HUES64 (cell line): ENCODE measurements at regions not wholly inside any gene's neighbourhood (a gene's known extent, or its start where the extent isn't known, plus 50 kb on each side); places are given as distances from the start of the nearest gene placed in this dataset.
"Not testable (repeated sequence)": the region's sequence is repeated elsewhere in the genome, so short reads cannot be mapped to it uniquely, and the experiment has no call there.

Experiments used
- H3K27ac ChIP-seq: 2 replicates; pipeline ENCODE4 v1.7.0; 2013; ENCODE audit warnings: low read depth, low read length, inconsistent platforms
- H3K27me3 ChIP-seq: 2 replicates; pipeline ENCODE4 v1.6.1; 2013; ENCODE audit warnings: mild to moderate bottlenecking, low read length; ENCODE audit not compliant: insufficient read depth
- H3K36me3 ChIP-seq: 2 replicates; pipeline ENCODE4 v1.6.1; 2013; ENCODE audit warnings: mild to moderate bottlenecking, low read length; ENCODE audit not compliant: insufficient read depth
- H3K4me1 ChIP-seq: 2 replicates; pipeline ENCODE4 v1.6.1; 2013; ENCODE audit warnings: mild to moderate bottlenecking, low read length, moderate library complexity; ENCODE audit not compliant: insufficient read depth
- H3K4me3 ChIP-seq: 2 replicates; pipeline ENCODE4 v1.5.1; 2013; ENCODE audit warnings: mild to moderate bottlenecking, low read length, moderate library complexity
- H3K9ac ChIP-seq: 2 replicates; pipeline ENCODE4 v1.6.1; 2013; ENCODE audit warnings: mild to moderate bottlenecking, low read depth, low read length
- H3K9me3 ChIP-seq: 2 replicates; pipeline ENCODE4 v1.6.1; 2013; ENCODE audit warnings: low read depth, low read length; ENCODE audit not compliant: insufficient read depth
- WGBS: fragments of 150-250, 120-280 bp; methylation state at CpG from one replicate; pipeline ENCODE4 v1.1.7; 2013; ENCODE audit warnings: missing lambda C conversion rate; 5-methylcytosine and 5-hydroxymethylcytosine counted together

- H3K9ac ChIP-seq, H3K27me3 ChIP-seq, H3K9me3 ChIP-seq, H3K36me3 ChIP-seq, H3K27ac ChIP-seq, H3K4me1 ChIP-seq, H3K4me3 ChIP-seq: not testable (repeated sequence)
- WGBS = 84% methylated on average over 4 of the region's 4 CpGs
Measured at GRCh38 chr2:149685401-149685800, 97.8 kb upstream of the MMADHC start.

- Histone ChIP-seq H3K27me3 (no peaks in the 10 kb centered on the region), H3K9ac (no peak overlapping the region), H3K9me3 (no peaks in the 10 kb centered on the region), H3K27ac (no peak overlapping the region), H3K4me1 (no peaks in the 10 kb centered on the region), H3K4me3 (no peak overlapping the region), H3K36me3 (no peaks in the 10 kb centered on the region)
- WGBS = 93% methylated on average over 2 of the region's 2 CpGs
Measured at GRCh38 chr2:149679286-149679685, 91.7 kb upstream of the MMADHC start.

DNA sequence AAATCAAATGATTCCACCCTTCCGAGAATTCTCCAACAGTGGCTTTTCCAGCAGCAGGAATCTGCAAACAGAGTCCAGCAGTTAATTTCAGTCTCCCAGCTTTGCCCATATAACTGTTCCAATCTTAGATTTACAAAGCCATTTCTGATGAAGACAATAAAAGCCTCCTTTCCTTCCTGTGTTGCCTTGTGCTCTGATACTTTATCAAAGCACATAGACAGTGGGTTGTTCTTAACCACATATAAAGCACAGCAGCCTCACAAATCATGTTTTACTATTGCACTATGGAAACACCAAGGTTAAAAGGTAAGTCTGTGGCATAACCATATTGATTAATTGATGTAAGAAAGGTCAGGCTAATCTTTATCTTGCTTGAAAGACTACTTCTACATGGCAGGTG lies 89.8 kb upstream of the MMADHC start:
- no peaks in the 10 kb centered on the region for H3K36me3 ChIP-seq
- H3K9me3 ChIP-seq = no peaks in the 10 kb centered on the region
- no peak overlapping the region for H3K4me3 ChIP-seq
- WGBS = 91% methylated on average over 1 of the region's 1 CpG
- H3K9ac ChIP-seq = no peak overlapping the region
- H3K27me3 ChIP-seq = no peaks in the 10 kb centered on the region
- no peaks in the 10 kb centered on the region for H3K4me1 ChIP-seq
- no peak overlapping the region for H3K27ac ChIP-seq

DNA sequence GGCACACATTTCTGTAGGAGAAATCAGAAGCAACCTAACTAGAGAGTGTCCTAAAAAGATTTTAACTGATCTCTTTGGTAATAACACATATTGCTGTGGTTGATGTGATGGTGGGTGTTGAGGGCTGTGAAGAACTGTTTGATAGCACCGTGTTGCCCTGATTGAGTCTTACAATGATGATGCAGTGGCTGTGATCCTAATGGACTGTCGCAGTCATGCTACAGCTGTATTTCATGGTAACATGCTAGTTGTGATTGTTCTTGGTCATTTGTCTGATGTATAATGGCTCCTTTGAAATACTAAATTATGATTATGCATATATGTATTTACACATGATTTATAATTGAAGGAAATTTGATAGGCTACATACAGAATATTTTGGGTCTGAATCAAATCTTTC lies 82.5 kb upstream of the MMADHC start:
- Histone ChIP-seq H3K27ac (no peak overlapping the region), H3K4me3 (no peak overlapping the region)
- 95% methylated on average over 2 of the region's 2 CpGs for WGBS

DNA sequence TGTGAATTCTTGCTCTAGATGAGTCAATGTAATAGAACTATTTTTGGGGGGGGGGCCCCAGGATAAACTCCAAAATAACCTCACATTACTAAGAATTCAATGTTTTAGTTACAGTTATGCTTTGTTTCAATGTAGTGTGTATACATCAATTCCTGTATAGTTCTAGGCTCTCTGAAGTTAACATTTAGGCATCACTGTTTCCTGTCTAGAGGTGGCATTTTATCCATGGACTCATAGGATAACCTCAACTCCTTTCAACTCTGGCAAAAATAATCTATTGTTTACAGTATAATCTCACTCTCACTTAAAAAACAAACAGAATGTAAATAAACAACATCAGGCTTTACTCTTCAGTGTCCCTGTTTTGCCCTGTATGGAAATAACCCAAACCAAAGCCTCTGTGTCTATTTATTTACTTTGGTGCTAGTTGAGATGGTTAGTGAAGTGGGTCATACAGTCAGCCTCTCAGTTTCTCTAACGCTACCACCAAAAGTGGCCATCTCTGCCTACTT lies 79.3 kb upstream of the MMADHC start:
- Histone ChIP-seq H3K4me1 (peaks cover 6% of the 10 kb centered on the region; the same call in 1 of the 2 replicates), H3K36me3 (no peaks in the 10 kb centered on the region), H3K27me3 (no peaks in the 10 kb centered on the region), H3K4me3 (no peak overlapping the region), H3K9ac (no peak overlapping the region), H3K9me3 (0 out of 2 replicates have a peak, but pooled peaks cover 2% of the 10 kb centered on the region), H3K27ac (no peak overlapping the region)
- 80% methylated on average over 1 of the region's 1 CpG for WGBS

More for the DNA sequence above, 82.5 kb upstream of the MMADHC start:
- Histone ChIP-seq H3K9me3 (no peaks in the 10 kb centered on the region), H3K4me1 (peaks cover 6% of the 10 kb centered on the region; the same call in 1 of the 2 replicates), H3K36me3 (no peaks in the 10 kb centered on the region), H3K27me3 (no peaks in the 10 kb centered on the region), H3K9ac (no peak overlapping the region)

GRCh38 chr2:149664896-149665295 lies 77.3 kb upstream of the MMADHC start:
- WGBS = 100% methylated on average over 3 of the region's 3 CpGs
- Histone ChIP-seq H3K9ac (no peak overlapping the region), H3K36me3 (no peaks in the 10 kb centered on the region)

DNA sequence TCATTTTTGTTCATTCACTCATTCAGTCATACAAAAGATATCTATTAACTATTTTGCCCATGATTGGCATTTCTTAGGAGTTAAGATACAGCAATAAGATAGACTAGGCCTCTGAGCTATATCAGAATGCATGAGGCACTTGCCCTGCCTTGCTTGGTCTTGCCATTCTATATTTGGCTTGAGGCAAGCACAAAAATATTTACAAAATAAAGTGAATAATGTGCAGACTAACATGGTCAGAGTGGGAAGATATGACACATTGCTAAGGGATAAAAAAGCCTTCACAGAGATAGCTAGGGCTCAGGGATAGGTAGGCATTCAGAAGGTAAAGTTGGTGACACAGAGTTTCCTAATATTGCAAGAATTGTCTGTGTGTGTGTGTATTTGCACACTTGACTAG lies 75.0 kb upstream of the MMADHC start:
- no peaks in the 10 kb centered on the region for H3K36me3 ChIP-seq
- no peaks in the 10 kb centered on the region for H3K27me3 ChIP-seq
- no peak overlapping the region for H3K4me3 ChIP-seq
- no peak overlapping the region for H3K9ac ChIP-seq
- H3K4me1 ChIP-seq = peaks cover 6% of the 10 kb centered on the region; the same call in 1 of the 2 replicates
- H3K9me3 ChIP-seq = 0 out of 2 replicates have a peak, but pooled peaks cover 2% of the 10 kb centered on the region
- no peak overlapping the region for H3K27ac ChIP-seq

More at GRCh38 chr2:149664896-149665295, 77.3 kb upstream of the MMADHC start:
- H3K9me3 ChIP-seq = 0 out of 2 replicates have a peak, but pooled peaks cover 2% of the 10 kb centered on the region
- H3K27ac ChIP-seq = no peak overlapping the region
- no peak overlapping the region for H3K4me3 ChIP-seq
- peaks cover 6% of the 10 kb centered on the region; the same call in 1 of the 2 replicates for H3K4me1 ChIP-seq
- no peaks in the 10 kb centered on the region for H3K27me3 ChIP-seq

DNA sequence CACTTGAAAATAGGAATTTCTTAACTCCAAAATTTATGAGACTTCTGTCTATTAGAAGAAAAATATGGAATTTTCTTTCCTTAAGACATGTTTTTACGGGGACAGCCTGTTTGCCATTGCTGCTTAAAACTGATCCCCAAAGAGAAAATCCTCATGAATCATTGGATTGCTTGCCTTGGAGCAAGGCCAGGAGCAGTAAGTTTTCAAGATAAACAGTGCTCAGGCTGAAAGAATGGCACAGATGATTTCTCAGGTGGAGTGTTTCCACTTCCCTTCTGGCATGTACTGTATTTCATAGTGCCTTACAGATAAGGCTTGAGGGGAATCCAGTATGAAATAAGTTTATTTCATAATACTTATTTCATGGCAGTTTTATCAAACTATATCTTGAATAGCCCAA lies 74.3 kb upstream of the MMADHC start:
- Histone ChIP-seq H3K9ac (no peak overlapping the region), H3K4me1 (no peaks in the 10 kb centered on the region; the same call in 1 of the 2 replicates), H3K9me3 (0 out of 2 replicates have a peak, but pooled peaks cover 2% of the 10 kb centered on the region), H3K27me3 (no peaks in the 10 kb centered on the region), H3K36me3 (no peaks in the 10 kb centered on the region), H3K4me3 (no peak overlapping the region), H3K27ac (no peak overlapping the region)
- WGBS = 92% methylated on average over 1 of the region's 1 CpG

DNA sequence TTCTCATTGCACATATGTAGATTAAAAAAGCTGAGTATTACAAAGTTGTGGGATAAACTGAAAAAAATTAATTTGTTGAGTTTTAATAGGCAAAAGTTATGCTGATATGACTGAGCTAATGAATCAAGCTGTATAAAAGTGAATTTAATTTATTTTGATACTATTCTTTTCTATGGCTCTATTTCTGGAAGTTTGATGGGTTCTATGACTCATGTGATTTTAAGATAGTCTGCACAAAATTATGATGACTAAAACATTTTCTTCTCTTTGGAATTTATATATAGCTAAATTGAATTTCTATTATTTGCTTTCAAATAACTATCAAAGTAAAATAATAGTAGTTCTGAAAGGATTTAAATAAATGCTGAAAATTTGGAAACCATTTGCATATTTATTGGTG lies 71.0 kb upstream of the MMADHC start:
- peaks cover 3% of the 10 kb centered on the region; the same call in 1 of the 2 replicates for H3K9me3 ChIP-seq
- H3K27me3 ChIP-seq = no peaks in the 10 kb centered on the region
- H3K36me3 ChIP-seq = no peaks in the 10 kb centered on the region
- no peak overlapping the region for H3K9ac ChIP-seq
- H3K4me3 ChIP-seq = no peak overlapping the region
- H3K27ac ChIP-seq = no peak overlapping the region
- no peaks in the 10 kb centered on the region; the same call in 1 of the 2 replicates for H3K4me1 ChIP-seq

DNA sequence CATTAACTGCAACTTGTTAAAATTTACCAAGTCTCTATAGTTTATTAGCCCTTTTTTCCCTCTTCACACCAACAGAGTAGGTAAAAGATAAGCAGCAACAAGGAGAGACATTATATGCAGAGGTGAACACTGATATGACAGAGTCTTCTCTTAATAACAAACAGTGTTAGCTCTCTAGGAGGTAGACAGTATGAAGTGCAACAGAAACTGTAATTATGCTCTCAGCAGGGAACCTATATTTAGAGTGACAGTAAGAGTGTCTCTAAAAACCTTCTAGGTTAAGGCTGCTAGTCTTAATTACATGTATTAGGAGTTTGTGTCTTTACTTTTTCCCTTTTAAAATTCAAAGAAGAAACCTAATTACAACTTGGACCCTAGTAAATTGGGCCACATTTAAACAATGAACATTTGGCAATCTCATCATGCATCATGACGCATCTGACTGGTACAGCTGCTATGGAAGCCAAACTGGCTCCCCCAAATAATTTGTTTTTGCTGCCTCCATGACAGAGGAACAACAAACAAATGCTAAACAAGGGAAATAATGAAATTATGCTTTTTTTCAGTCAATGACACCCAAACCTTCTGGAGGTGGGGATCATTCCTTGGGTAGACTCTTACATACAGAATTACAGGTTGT lies 69.9 kb upstream of the MMADHC start:
- no peaks in the 10 kb centered on the region for H3K27me3 ChIP-seq
- H3K4me3 ChIP-seq = no peak overlapping the region
- H3K9me3 ChIP-seq = peaks cover 3% of the 10 kb centered on the region; the same call in 1 of the 2 replicates
- H3K9ac ChIP-seq = no peak overlapping the region
- H3K36me3 ChIP-seq = no peaks in the 10 kb centered on the region
- 93% methylated on average over 1 of the region's 1 CpG for WGBS
- no peaks in the 10 kb centered on the region; the same call in 1 of the 2 replicates for H3K4me1 ChIP-seq
- H3K27ac ChIP-seq = no peak overlapping the region

DNA sequence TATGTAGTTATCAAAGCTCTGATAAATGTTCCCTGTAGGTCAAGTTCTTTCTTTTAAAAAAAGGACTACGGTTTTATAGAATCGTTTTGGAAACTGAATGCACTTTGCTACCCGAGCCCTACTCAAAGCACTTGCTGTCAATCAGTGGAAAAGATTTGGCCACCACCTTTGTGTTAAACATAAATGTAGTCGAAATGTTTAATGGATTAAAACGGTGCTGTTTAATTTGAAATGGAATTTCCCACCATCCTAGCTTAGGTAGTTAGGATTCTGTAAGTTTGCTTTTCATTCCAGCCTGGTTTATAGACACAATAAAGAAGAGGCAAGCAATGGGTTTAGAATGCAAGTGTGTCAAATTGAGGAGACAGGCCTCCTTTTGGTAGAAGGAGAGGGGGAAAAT lies 69.4 kb upstream of the MMADHC start:
- WGBS = 96% methylated on average over 5 of the region's 5 CpGs
- no peak overlapping the region for H3K4me3 ChIP-seq

More for the DNA sequence above, 69.4 kb upstream of the MMADHC start:
- Histone ChIP-seq H3K27me3 (no peaks in the 10 kb centered on the region), H3K27ac (no peak overlapping the region), H3K36me3 (no peaks in the 10 kb centered on the region), H3K4me1 (no peaks in the 10 kb centered on the region; the same call in 1 of the 2 replicates), H3K9ac (no peak overlapping the region), H3K9me3 (peaks cover 3% of the 10 kb centered on the region; the same call in 1 of the 2 replicates)
